Esophagus squamous epithelium (tissue), 5 donors: ENCODE measurements at regions not wholly inside any gene's neighbourhood (a gene's known extent, or its start where the extent isn't known, plus 50 kb on each side); places are given as distances from the start of the nearest gene placed in this dataset.

Source experiments
- DNase-seq: peaks from one replicate; lab custom pipeline; 2025; lab: John Stamatoyannopoulos, UW
- H3K27ac ChIP-seq, 4 donors: fragments of 200-600 bp; sonication (generic); one replicate each; pipeline ENCODE4 v1.5.1; 2016 to 2019; ENCODE audit warnings: mild to moderate bottlenecking in 1 of 4
- H3K27me3 ChIP-seq, 4 donors: fragments of 200-600 bp; sonication (generic); 1 replicate in 3 of 4; 2 replicates in 1 of 4; pipeline versions ENCODE4 v1.5.1 to v1.6.0; 2017 to 2021; ENCODE audit warnings: antibody characterized with exemption in 1 of 4
- H3K36me3 ChIP-seq, 3 donors: fragments of 200-600 bp; sonication (generic); one replicate each; pipeline ENCODE4 v1.5.1; 2016 to 2019
- H3K4me1 ChIP-seq, 3 donors: fragments of 200-600 bp; sonication (generic); one replicate each; pipeline ENCODE4 v1.5.1; 2017 to 2019
- H3K4me3 ChIP-seq, 4 donors: fragments of 200-600 bp; sonication (generic); 1 replicate in 3 of 4; 2 replicates in 1 of 4; pipeline ENCODE4 v1.5.1; 2016 to 2019; ENCODE audit warnings: mild to moderate bottlenecking in 2 of 4, moderate library complexity in 1 of 4
- H3K9me3 ChIP-seq, 3 donors: fragments of 200-600 bp; sonication (generic); one replicate each; pipeline ENCODE4 v1.5.1; 2016 to 2019
- CTCF ChIP-seq, 6 experiments: fragments of 450-650 bp in 4 of 6; fragments of 200-600 bp in 2 of 6; sonication (generic) in 2 of 6; IDR thresholded peaks; one replicate each; pipeline ENCODE4 v1.5.1; 2016 to 2019; ENCODE audit warnings: antibody characterized with exemption in 6 of 6, mild to moderate bottlenecking in 4 of 6, moderate library complexity in 4 of 6
- POLR2A ChIP-seq, 4 donors: fragments of 450-650 bp; IDR thresholded peaks; one replicate each; pipeline ENCODE4 v1.6.1; 2017; ENCODE audit warnings: antibody characterized with exemption in 4 of 4, mild to moderate bottlenecking in 4 of 4, moderate library complexity in 3 of 4
- WGBS, 2 donors: methylation state at CpG; one replicate each; pipeline ENCODE4 v1.1.5; 2018; 5-methylcytosine and 5-hydroxymethylcytosine counted together
- intact Hi-C: fragments of 100-400 bp; cut with DNase I; formaldehyde crosslinking; loops from one replicate; pipeline ENCODE4 v1.15.0; 2022
- donor health status: DM: yes; HTN: yes; CAD: no.

- no peak for DNase-seq
- Histone ChIP-seq H3K4me1 (peaks cover 21 to 58% (median 25%) of the 10 kb centered on the region in 3 donors), H3K36me3 (no peaks in the 10 kb centered on the region), H3K27me3 (no peaks in the 10 kb centered on the region), H3K4me3 (no peak overlapping the region), H3K9me3 (no peaks in the 10 kb centered on the region), H3K27ac (peak overlapping the region; percentile 11 to 76 (median 68))
- intact Hi-C loops = no loop called here
- TF ChIP-seq CTCF (IDR thresholded peaks at IDR 0.05) = no peak
- no peak for TF ChIP-seq POLR2A (IDR thresholded peaks at IDR 0.05)
- WGBS, 2 donors = 91 to 100% methylated on average over 1 of the region's 1 CpG
Observed at GRCh38 chr5:116372931-116373597, 201.6 kb downstream of the SEMA6A start.

- TF ChIP-seq POLR2A (IDR thresholded peaks at IDR 0.05) = no peak
- TF ChIP-seq CTCF (IDR thresholded peaks at IDR 0.05) = no peak
- no peak for DNase-seq
- Histone ChIP-seq H3K4me3 (no peak overlapping the region), H3K36me3 (no peaks in the 10 kb centered on the region), H3K27ac (peak overlapping the region; percentile 32 to 76 (median 68)), H3K4me1 (peaks cover 21 to 59% (median 25%) of the 10 kb centered on the region in 3 donors), H3K9me3 (no peaks in the 10 kb centered on the region), H3K27me3 (no peaks in the 10 kb centered on the region)
- intact Hi-C loops = no loop called here
Observed at GRCh38 chr5:116371935-116372334, 202.7 kb downstream of the SEMA6A start.

- DNase-seq = no peak
- Histone ChIP-seq H3K4me1 (peaks cover 21 to 59% (median 25%) of the 10 kb centered on the region in 3 donors), H3K9me3 (no peaks in the 10 kb centered on the region), H3K4me3 (no peak overlapping the region), H3K27ac (peak overlapping the region; percentile 32 to 76 (median 68)), H3K36me3 (no peaks in the 10 kb centered on the region), H3K27me3 (no peaks in the 10 kb centered on the region)
- WGBS, 2 donors = 47 to 53% methylated on average over 2 of the region's 2 CpGs
- no peak for TF ChIP-seq CTCF (IDR thresholded peaks at IDR 0.05)
- no peak for TF ChIP-seq POLR2A (IDR thresholded peaks at IDR 0.05)
- intact Hi-C loops = no loop called here
Observed at GRCh38 chr5:116371431-116371830, 203.2 kb downstream of the SEMA6A start.

- no peaks in the 10 kb centered on the region for H3K27me3 ChIP-seq
- no peaks in the 10 kb centered on the region for H3K9me3 ChIP-seq
- intact Hi-C loops = no loop called here
- H3K4me3 ChIP-seq = no peak overlapping the region
- no peak for TF ChIP-seq CTCF (IDR thresholded peaks at IDR 0.05)
- no peak for TF ChIP-seq POLR2A (IDR thresholded peaks at IDR 0.05)
- WGBS, 2 donors = 11 to 20% methylated on average over 2 of the region's 2 CpGs
- H3K36me3 ChIP-seq = no peaks in the 10 kb centered on the region
- peak overlapping the region in 2 of 4 donors; percentile 65 to 76 for H3K27ac ChIP-seq
- peaks cover 21 to 59% (median 25%) of the 10 kb centered on the region in 3 donors for H3K4me1 ChIP-seq
- no peak for DNase-seq
Observed at GRCh38 chr5:116370886-116371285, 203.7 kb downstream of the SEMA6A start.

- intact Hi-C loops = no loop called here
- peaks cover 21 to 62% (median 25%) of the 10 kb centered on the region in 3 donors for H3K4me1 ChIP-seq
- TF ChIP-seq CTCF (IDR thresholded peaks at IDR 0.05) = no peak
- TF ChIP-seq POLR2A (IDR thresholded peaks at IDR 0.05) = no peak
- peak overlapping the region in 1 of 4 donors; percentile 65 for H3K27ac ChIP-seq
- H3K9me3 ChIP-seq = no peaks in the 10 kb centered on the region
- WGBS, 2 donors = 72 to 76% methylated on average over 4 of the region's 4 CpGs
- no peak overlapping the region for H3K4me3 ChIP-seq
- H3K36me3 ChIP-seq = no peaks in the 10 kb centered on the region
- DNase-seq = no peak
- no peaks in the 10 kb centered on the region for H3K27me3 ChIP-seq
Observed at GRCh38 chr5:116370149-116370548, 204.5 kb downstream of the SEMA6A start.
